ENCODE measurements at regions not wholly inside any gene's neighbourhood (a gene's known extent, or its start where the extent isn't known, plus 50 kb on each side); places are given as distances from the start of the nearest gene placed in this dataset.

DNA sequence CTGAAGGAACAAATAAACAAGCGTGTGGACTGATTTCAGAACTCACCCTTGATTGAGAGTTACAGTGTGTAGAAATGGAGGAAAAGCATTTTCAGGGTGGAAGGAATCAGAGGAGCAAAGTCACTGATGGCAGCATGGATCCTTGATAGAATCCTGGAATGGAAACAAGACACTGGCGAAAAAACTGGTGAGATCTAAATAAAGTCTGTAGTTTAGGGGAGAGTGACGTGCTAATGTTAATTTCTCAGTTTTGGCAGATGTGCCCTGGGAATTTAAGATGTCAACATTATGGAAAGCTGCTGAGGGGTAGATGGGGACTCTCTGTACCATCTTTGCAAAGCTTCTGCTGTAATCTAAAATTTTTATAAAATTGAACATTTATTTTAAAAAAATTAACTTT lies 378.0 kb downstream of the UQCRFS1 start:
- DNase-seq: no peak

DNA sequence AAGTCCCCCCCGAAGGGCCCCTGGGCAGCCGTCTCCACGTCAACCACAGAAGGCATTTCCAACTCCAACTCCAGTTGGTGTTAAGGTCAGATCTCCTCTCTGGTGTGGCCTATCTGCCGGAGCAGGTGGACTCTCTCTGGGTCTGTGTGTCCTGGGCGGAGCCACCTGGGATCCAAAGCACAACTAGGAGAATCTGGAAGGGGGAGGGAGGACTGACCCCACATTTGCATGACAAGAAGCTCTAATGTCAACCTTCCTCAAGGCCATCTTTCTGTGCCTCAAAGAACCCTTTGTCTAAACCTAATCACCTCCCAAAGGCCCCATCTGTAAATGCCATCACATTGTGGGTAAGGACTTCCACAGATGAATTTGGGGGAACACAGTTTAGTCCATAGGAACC lies 381.5 kb downstream of the UQCRFS1 start:
- no peak for DNase-seq

DNA sequence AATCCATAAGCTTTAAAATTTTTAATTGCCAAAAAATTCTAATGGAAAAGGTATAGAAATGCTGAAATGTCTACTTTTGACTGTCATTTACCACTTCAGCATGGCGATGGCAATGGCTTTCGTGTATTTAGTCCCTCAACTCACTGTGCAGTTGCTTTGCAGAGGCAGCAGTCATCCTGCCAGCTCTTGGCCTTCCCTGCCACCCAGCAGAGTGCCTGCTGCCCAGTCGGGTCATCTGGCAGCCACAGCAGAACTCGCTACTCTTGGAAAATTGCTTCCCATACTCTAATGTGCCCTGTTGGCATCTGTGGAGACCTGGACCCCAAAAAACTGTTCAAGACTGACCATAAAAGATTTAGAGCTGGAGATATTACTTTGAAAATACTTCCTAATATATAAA lies 383.2 kb downstream of the UQCRFS1 start:
- DNase-seq: no peak

DNA sequence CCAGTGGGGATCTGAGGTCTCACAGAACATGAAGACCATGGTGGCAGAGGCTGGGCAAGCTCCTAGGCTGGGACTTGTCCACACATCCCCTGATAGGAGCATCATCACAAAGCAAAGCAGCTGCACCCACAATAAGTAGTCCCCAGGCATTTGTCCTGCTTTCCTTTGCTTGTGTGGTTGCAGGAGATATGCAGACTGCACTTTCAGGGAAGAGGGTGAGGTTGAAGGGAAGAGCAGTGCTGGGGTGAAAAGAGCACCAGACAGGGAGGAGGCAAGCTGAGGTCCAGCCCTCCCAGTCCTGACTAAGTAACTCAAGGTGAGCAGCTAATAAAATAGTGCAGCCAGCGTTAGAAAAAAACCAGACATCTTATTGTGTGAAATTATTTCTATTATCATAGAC lies 383.6 kb downstream of the UQCRFS1 start:
- no peak for DNase-seq

DNA sequence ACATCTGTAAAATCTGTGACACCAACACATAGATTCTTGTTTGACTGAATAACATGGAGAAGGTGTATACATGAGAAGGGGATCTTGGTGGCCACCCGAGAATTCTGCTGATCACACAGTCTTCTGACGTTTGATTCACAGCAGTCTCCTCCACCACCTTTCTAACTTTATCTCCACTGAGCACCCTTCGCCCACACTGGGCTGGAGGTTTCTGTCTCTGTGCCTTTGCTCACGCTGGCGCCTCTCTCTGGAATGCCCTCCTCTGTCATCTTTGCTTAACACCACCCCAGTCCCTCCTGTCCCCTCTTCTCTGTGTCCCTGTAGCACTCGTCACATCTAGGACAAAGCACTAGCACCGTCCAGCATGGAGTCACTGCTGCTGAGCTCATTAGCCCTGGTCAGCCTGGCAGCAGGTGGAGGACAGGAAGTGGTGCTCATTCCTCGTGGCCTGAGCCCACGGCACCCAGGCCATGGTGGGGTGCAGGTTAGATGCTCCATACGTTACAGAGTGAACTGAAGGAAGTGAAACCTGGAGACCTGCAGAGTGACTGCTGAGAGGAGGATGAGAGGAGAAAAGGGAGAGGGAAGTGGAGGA lies 384.6 kb downstream of the UQCRFS1 start:
- DNase-seq: no peak

DNA sequence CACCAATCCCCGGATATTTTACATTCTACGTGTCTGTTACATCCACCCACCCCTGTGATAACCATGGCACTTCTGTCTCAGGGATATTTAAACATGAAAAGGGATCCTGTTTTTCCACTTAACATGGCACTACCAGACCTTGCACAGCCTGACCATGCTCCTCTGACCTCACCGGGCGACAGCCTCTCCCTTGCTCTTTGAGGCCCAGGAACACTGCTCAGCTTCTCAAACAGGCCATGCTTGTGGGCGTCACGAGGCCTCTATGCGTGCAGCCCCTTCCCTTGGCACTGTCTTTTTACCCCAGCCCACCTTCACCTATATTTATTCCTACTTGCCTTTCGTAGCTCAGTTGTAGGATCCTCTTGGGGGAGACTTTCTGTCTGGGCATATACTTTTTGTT lies 385.6 kb downstream of the UQCRFS1 start:
- no peak for DNase-seq

DNA sequence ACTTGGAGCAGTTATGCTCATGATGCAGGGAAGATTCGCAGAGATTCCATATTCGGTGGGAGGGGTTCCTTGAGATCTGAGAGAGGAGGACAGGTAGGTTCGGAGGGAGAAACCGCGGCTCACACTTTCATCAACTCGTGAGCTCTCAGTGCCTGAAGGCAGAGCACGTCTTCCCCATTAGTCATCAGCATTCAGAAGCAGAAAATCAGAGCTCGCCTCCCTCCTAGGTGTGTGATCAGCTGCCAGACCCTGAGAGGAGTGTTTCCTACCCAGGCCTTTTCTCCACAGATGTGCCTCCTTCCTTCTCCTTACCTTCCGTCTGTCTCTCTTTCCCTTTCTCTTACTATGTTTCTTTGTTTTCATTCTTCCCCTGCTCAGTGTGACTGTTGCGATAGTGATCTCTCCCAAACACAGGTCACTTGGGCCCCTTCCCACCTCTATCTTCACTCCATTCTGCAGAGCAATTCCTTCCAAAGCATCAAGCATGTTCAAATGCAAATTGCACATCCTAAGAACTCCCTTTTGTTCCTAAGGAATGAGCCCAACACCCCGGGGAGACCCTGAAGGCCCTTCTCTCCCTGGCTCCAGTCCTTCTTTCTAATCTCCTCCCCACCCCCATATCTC lies 389.5 kb downstream of the UQCRFS1 start:
- DNase-seq: no peak

DNA sequence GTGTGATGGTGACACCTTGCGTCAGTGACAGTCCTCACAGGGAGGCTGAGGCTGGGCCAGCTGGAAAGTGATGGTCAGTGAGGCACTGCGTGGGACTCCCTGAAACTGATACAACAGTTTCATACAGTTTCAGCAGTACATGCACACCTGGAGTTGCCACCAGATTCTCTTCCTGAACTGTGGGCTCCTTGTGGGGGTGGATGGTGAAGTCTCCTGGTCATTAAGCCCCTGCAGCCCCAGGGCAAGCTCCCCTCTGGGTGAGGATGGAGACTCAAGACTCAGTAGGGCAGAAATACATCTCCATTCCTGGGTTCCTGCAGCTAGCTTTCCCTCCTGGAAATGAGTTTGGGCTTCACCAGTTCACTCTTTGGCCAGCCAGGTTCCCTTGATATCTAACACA lies 392.7 kb downstream of the UQCRFS1 start:
- DNase-seq: no peak

DNA sequence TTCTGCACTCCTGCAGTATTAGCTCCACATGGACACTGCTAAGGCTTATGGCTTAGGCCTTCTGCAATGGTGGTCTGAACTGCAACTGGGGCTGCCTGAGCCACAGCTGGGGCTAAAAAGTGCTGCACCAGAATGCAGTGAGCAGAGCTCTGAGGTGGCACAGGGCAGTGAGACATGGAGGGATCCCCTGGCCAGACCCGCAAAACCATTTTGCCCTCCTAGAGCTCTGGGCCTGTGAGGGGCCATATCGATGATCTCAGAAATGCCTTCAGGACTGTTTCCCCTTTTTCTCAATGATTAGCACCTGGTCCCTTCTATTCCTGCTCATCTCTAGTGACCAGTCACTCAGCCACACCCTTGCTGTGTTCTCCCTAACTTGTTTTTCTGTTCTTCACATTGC lies 397.7 kb downstream of the UQCRFS1 start:
- DNase-seq: no peak

DNA sequence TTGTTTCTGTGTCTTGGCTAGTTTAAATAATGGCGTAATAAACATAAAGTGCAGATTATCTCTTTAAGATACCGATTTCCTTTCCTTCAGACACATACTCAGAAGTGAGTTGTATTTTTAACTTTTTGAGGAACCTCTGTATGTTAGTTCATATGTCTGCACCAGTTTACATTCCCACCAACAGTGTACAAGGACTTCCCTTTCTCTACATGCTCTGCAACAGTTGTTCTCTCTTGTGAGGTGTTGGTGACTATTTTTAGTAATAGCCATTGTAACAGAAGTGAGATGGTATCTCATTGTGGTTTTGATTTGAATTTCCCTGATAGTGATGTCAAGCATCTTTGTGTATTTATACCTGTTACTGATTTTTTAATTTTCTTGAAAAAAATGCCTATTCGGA lies 418.6 kb downstream of the UQCRFS1 start:
- no peak for DNase-seq

DNA sequence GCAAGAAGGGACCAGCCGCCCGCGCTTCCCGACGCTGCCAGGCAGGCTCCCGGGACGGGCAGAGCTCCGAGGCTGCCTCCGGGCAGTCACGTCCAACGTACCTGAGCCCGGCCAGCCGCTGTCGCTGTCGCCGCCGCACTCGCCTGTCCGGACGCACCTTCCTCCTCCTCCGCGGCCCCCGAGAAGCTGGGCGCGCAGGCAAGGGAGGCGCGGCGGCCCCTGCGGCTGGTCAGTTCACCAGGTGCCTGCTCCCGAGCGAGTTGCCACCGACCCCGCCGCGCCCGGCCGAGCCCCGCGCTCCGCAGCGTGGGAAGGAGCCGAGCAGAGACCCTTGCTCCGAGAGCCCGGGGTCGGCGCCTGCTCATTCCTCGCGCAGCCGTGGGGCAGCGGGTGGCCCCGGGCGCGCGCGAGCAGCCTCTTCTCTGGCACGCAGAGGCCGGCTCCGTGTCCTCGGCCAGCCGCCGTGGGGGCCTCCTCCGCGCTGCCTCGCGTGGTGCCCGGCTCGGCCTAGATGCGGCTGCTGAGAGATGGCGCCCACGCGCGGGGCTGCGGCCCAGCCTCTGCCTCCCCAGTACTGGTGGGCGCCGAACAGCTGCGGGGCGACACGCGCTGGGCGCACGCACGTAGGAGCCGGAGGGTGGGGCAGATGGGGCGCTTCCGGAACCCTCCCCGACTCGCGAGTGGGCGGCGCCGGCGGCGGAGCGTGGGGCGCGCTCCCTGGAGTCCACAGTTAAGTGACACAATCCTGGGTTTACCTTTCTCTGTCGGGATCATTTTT lies 419.4 kb downstream of the UQCRFS1 start:
- DNase-seq: no peak

DNA sequence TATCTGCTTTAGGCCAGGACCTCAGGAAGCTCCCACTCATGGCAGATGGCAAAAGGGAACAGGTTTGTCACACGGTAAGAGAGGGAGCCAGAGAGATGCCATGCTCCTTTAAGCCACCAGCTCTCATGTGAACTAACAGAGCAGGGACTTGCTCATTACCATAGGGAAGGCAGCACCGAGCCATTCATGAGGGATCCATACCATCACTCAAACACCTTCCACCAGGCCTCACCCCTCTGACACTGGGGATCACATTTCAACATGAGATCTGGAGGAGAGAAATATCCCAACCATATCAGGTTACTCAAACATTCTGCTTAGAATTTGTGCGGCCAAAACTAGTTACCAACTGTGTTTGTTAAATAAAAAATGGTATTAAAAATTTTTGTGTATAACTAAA lies 427.0 kb downstream of the UQCRFS1 start:
- no peak for DNase-seq

DNA sequence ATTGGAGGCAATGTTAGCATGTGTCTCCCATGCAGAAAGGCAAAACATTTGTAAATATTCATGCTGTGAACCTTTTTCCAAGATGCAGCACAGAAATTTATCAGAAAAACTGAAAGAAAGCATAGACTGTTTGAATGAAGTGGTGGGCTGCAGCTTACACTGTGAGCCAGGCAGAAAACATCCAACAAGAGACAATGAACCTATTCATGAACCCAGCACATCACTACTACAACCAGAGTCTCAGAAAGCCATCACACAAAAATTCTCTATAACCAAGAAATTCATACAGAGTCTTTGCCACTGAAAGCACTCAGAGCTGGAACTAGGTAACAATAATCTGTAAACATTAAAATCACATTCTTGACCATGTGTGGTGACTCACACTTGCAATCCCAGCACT lies 448.9 kb downstream of the UQCRFS1 start:
- DNase-seq: no peak

DNA sequence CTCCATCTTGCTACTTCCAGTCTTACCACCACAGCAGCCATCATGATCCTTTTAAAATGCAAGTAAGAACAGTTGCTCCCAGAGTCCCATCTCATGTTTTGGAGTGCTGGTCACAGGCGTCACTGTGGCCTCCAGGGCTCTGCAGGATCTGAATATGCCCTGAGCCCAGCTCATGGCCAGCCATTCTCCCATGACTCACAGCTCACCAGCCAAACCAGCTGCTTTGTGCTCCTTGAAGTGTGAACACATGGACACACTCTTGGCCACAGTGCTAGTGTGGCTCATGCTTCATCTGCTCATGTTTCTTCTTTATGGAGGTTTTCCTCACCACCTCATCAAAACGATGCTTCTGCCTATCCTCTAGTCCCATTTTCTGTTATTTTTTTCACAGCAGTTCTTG lies 466.5 kb downstream of the UQCRFS1 start:
- no peak for DNase-seq

DNA sequence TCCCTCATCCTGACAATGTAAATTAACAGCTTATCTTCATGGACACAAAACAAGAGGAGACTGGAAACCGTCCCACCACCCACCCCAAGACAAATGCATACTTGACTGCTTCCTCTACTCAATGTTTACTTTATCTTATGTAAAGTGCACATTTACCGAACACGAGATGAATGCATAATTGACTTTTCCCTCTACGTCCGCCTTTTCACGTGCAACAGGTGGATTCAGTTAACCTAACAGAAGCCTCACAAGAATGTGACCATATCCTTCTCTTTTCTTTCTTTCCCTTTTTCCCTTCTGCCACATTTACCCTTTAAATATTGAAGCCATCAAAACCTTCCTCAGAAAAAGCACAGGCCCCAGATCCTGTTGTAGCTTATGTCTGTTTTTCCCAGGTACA lies 468.0 kb downstream of the UQCRFS1 start:
- DNase-seq: no peak

DNA sequence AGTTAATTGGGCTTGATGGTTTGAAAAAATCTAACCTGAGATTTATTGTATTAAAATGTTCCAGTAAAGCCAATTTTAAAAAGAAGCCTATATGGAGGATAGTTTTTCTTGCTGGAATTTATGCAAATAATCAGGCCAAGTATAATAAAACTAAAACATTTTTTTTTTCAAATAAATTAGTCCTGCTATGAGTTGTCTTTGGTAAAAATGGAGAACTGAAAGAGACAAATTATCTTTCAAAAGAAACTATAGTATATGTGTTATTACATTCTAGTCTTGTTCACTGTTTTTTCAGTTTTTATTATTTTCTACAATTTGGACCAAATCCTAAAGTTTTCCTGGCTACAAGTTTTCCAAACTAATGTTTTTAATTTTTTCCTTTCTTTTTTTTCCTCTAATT lies 468.9 kb downstream of the UQCRFS1 start:
- no peak for DNase-seq

DNA sequence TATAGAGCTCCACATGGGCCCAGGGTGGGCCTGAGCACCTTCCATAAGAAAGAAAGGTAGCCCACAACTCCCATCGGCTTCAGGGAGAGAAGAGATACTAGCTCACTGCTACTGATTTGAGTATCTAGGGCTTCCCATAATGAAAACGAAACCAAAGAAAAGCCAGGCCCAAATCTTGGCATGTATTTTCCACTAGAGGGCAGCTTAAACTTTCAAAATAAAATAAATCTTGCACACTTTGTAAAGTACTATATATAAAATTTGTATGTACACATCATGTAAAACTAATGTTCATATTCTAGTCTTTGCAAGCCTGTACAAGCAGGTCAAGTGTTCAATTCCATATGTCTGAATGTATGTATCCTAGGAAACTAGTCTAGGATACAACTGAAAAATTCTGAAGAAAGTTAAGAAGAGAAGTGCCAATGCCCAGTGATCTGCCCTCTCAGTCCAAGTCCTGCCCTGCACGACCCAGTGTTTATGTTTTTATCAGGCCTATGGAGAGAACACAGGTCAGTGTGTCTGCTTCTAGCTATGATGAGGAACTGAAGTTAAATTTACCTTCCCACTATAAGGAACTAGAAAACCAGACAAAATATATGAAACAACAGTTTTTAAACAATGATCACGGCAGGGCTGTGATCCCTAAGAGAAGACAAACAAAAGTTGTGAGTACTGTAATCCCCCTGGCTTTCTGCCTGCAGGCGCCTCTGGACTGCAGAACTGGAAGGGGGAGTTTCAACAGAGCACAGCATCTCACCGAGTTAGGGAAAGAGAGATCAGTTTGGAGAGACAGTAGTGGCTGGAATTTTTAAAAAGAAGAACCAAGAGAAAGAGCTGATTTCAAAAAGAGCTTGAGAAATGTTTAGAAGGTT lies 475.7 kb downstream of the UQCRFS1 start:
- no peak for DNase-seq

DNA sequence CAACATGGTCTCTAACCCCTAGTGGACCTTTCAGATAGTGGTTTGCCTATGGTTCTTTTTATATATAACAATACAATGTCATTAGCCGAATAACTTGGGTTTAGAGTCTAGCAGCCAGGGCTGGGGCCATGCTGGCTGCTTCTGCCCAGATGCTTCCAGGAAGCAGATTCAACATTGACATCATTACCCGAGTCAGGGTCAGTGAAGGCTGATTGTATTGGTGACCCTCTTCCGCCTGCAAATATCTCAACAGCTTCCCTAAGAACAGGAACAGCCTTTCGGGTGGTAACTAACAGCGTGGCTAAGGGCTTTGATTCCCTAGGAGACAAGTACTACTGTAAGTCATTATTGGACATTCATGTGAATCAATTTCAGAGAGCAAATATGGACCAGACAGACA lies 476.4 kb downstream of the UQCRFS1 start:
- DNase-seq: no peak

DNA sequence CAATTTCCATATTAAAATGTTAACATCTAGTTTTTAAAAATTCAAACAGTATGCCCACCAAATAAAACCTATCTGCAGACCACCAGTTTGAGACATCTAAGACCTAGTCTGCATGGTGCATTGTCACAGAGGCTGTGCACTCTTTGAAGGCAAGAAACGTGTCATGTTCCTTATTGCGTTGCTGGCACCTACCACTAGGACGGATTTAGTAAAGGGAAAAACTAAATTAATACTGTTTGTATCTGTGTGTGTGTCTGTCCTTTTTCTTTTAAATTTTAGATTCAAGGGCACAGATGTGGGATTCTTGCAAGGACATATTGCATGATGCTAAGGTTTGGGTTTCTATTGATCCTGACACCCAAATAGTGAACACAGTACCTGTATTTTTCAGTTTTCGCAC lies 481.4 kb downstream of the UQCRFS1 start:
- DNase-seq: no peak

DNA sequence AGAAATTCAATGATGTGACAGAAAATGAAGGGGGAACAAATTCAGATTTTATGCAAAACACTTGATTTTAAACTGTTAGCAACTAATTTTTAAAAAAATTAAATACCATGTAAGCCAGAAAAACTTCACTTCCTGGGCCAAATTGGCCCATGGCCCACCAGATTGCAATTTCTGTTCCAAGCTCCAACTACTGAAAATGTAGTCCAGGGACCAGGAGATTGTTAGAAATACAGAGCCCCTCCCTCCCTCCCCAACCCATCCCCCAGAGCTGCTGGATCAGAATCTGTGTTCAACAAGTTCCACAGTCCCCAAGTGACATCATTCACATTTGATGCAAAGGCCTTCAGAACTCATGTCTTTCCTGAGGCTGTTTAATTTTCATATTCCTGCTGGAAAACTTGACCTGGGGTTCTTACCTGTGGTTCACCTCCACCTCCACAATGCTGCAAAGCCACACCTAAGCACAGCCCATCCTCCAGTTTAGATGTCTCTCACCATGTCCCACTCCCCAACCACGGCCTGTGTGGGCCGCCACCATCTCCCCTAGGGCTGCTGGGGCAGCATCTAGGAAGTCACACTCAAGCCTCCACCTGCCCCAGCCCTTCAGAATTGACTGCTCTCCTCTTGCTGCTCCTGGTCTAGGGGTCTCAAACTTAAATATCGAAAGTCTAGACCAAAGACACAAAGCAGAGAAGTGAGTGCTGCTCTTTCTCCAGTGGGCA lies 482.0 kb downstream of the UQCRFS1 start:
- DNase-seq: no peak

DNA sequence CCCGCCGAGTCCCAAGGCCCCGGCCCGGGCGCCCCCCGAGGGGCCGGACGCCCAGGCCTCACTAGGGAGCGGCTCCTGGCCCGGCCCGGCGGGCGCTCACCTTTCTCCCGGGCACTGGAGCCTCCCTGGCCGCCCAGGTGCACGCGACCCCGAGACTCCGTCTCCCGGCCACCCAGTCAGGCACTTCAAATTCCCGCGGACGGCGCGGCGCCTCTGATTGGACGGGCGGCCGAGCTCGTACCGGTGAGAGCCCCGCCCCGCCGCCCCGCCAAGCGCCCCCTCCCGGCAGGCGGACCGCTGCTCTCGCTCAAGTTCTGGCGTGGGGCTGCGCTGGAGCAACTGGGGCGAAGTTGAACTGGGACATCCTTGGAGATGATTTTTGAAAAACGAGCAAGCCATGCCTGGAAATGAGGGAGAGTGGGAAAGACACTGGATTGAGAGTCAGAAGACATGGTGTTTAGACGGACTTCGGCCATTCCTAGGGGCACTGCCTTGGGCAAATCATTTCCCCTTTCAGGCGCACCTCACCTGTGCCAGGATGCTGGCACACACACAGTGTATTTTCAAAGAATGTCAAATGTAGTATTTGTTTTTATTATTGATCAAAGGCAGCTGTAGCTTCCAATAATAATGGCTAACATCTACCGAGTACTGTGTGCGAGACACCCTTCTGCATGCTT lies 485.3 kb downstream of the UQCRFS1 start:
- no peak for DNase-seq
